ENCODE measurements at regions not wholly inside any gene's neighbourhood (a gene's known extent, or its start where the extent isn't known, plus 50 kb on each side); places are given as distances from the start of the nearest gene placed in this dataset.

DNA sequence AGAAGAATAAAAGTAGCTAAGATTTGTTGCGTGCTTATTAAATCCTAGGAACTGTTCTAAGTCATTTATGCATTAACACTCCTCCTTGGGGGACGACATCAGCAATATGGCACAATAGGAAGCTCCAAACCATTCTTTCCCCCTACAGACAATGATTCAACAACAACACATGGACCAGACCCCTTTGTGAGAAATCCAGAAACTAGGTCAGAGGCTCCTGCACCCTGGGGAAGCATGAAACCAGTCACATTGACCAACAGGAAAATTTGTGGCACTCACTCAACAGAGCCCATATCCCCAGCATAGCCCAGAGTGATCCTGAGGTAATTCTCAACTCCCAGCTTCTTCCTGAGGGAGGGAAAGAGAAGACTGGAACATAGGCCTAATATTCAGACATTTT, 294.4 kb downstream of the HINT1 start:
- H3K4me2 ChIP-seq (ENCODE audit: low read length), result no peak overlapping the region
- no peak overlapping the region for H3K27ac ChIP-seq (ENCODE audit: low read depth, low read length, poor library complexity, severe bottlenecking)
- H2AFZ ChIP-seq (ENCODE audit: low read length), result no peak overlapping the region
- no peaks in the 10 kb centered on the region for H4K20me1 ChIP-seq (ENCODE audit: insufficient read depth, low read length)
- H3K9me3 ChIP-seq (ENCODE audit: low read length), result no peaks in the 10 kb centered on the region
- no peaks in the 10 kb centered on the region for H3K9me2 ChIP-seq (ENCODE audit: low read depth, low read length)
- no peaks in the 10 kb centered on the region for H3K79me2 ChIP-seq (ENCODE audit: insufficient read depth, low read length)
- H3K27me3 ChIP-seq (ENCODE audit: insufficient read depth, low read length), result no peaks in the 10 kb centered on the region
- TF ChIP-seq EZH2 (IDR thresholded peaks at IDR 0.05; ENCODE audit: borderline replicate concordance, low read length), result no peak
- TF ChIP-seq, protein P1, sequence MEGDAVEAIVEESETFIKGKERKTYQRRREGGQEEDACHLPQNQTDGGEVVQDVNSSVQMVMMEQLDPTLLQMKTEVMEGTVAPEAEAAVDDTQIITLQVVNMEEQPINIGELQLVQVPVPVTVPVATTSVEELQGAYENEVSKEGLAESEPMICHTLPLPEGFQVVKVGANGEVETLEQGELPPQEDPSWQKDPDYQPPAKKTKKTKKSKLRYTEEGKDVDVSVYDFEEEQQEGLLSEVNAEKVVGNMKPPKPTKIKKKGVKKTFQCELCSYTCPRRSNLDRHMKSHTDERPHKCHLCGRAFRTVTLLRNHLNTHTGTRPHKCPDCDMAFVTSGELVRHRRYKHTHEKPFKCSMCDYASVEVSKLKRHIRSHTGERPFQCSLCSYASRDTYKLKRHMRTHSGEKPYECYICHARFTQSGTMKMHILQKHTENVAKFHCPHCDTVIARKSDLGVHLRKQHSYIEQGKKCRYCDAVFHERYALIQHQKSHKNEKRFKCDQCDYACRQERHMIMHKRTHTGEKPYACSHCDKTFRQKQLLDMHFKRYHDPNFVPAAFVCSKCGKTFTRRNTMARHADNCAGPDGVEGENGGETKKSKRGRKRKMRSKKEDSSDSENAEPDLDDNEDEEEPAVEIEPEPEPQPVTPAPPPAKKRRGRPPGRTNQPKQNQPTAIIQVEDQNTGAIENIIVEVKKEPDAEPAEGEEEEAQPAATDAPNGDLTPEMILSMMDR (IDR thresholded peaks at IDR 0.05; ENCODE audit: low read length), result no peak
- H3K4me1 ChIP-seq (ENCODE audit: insufficient read depth, low read length, severe bottlenecking), result no peaks in the 10 kb centered on the region
- H3F3A ChIP-seq (ENCODE audit: insufficient read depth, low read length), result no peaks in the 10 kb centered on the region
- no peak overlapping the region for H3K4me3 ChIP-seq (ENCODE audit: low read depth, low read length, poor library complexity, severe bottlenecking)
- no peaks in the 10 kb centered on the region for H3K36me3 ChIP-seq (ENCODE audit: insufficient read depth, low read length)
- H3K9ac ChIP-seq (ENCODE audit: low read length), result no peak overlapping the region

DNA sequence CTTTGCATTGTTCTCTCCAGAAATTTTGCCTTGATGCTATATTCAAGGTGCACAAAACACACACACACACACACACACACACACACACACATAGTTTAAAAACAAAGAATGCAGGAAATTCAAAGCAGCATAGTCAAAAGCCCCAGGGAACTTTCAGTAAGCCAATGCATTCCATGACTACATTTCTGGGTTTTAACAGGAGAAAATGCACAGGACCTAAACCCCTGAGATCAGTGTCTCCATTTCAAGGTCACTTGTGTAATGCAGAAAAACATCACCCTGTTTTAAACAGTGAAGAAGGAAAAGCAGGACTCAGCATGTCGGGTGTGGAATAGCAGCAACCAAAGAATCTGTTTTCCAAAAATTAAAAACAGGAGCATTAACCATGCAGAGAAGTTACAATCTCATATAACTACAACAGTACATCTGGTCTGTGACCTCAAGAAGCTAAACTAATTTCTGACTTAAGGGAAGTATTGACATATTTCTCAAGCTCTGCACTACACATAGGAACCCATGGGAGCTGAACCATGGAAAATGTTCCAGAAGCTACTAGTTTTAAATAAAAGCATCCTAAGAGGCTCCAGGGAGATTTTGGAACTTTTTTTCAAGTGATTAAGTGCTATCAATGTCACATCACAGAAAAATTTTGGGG, 296.7 kb downstream of the HINT1 start:
- Histone ChIP-seq H3K27ac (ENCODE audit: low read depth, low read length, poor library complexity, severe bottlenecking) (no peak overlapping the region), H3K9me3 (ENCODE audit: low read length) (no peaks in the 10 kb centered on the region), H3K9ac (ENCODE audit: low read length) (no peak overlapping the region), H3K4me1 (ENCODE audit: insufficient read depth, low read length, severe bottlenecking) (no peaks in the 10 kb centered on the region), H3F3A (ENCODE audit: insufficient read depth, low read length) (no peaks in the 10 kb centered on the region), H3K27me3 (ENCODE audit: insufficient read depth, low read length) (no peaks in the 10 kb centered on the region), H3K36me3 (ENCODE audit: insufficient read depth, low read length) (no peaks in the 10 kb centered on the region), H3K4me3 (ENCODE audit: low read depth, low read length, poor library complexity, severe bottlenecking) (no peak overlapping the region), H3K4me2 (ENCODE audit: low read length) (no peak overlapping the region), H3K9me2 (ENCODE audit: low read depth, low read length) (no peaks in the 10 kb centered on the region), H2AFZ (ENCODE audit: low read length) (no peak overlapping the region), H3K79me2 (ENCODE audit: insufficient read depth, low read length) (no peaks in the 10 kb centered on the region), H4K20me1 (ENCODE audit: insufficient read depth, low read length) (no peaks in the 10 kb centered on the region)
- TF ChIP-seq, protein P1 (IDR thresholded peaks at IDR 0.05; ENCODE audit: low read length), result no peak
- no peak for TF ChIP-seq EZH2 (IDR thresholded peaks at IDR 0.05; ENCODE audit: borderline replicate concordance, low read length)

DNA sequence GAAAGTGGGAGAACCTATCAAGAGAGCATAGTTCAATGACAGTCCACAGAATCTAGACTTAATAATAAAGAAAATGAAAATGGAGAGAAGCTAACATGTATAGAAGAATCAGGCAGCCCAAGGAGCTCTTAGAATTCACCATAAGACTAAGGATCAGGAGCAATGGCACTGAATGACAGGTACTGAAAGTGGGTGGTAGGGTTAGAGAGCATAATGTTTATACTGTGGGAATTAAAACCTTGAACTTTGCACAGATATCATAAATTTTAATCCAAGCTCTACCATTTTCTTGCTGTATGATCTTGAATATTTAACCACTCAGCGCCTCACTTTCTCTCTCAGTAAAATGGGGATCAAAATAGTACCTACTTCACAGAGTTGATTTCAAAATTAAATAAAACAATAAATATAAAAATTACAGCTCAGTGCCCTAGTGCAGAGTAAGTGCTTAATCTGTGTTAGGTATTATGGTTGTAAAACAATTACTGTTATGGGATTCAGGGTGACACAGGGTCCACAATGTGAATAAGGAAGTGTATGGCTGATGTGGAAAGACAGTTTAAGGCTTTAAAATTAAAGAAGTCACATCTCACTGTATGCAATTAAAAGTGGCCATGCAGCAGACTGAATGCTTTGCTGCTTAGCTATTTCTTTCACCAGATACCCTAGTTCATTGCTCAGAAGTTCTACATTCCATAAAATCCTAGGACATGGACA, 319.8 kb downstream of the HINT1 start:
- Histone ChIP-seq H3K9me2 (ENCODE audit: low read depth, low read length) (no peaks in the 10 kb centered on the region), H2AFZ (ENCODE audit: low read length) (no peak overlapping the region), H3K27me3 (ENCODE audit: insufficient read depth, low read length) (no peaks in the 10 kb centered on the region), H3K4me2 (ENCODE audit: low read length) (no peak overlapping the region), H3F3A (ENCODE audit: insufficient read depth, low read length) (no peaks in the 10 kb centered on the region), H3K9ac (ENCODE audit: low read length) (no peak overlapping the region), H4K20me1 (ENCODE audit: insufficient read depth, low read length) (no peaks in the 10 kb centered on the region), H3K4me1 (ENCODE audit: insufficient read depth, low read length, severe bottlenecking) (no peaks in the 10 kb centered on the region), H3K9me3 (ENCODE audit: low read length) (no peaks in the 10 kb centered on the region), H3K36me3 (ENCODE audit: insufficient read depth, low read length) (no peaks in the 10 kb centered on the region), H3K79me2 (ENCODE audit: insufficient read depth, low read length) (no peaks in the 10 kb centered on the region), H3K4me3 (ENCODE audit: low read depth, low read length, poor library complexity, severe bottlenecking) (no peak overlapping the region), H3K27ac (ENCODE audit: low read depth, low read length, poor library complexity, severe bottlenecking) (no peak overlapping the region)
- TF ChIP-seq EZH2 (IDR thresholded peaks at IDR 0.05; ENCODE audit: borderline replicate concordance, low read length), result no peak
- TF ChIP-seq, protein P1 (IDR thresholded peaks at IDR 0.05; ENCODE audit: low read length), result no peak
